ENCODE measurements at regions not wholly inside any gene's neighbourhood (a gene's known extent, or its start where the extent isn't known, plus 50 kb on each side); places are given as distances from the start of the nearest gene placed in this dataset.

- Histone ChIP-seq H3K4me3 (ENCODE audit: insufficient read depth, low read depth, low read length, poor library complexity, severe bottlenecking) (no peak overlapping the region), H3K27me3 (replicated peaks; ENCODE audit: control insufficient read depth, insufficient read depth, low read length, poor library complexity, severe bottlenecking) (no peaks in the 10 kb centered on the region), H3K27ac (ENCODE audit: insufficient read depth, low read length, poor library complexity, severe bottlenecking) (no peak overlapping the region), H3K4me1 (ENCODE audit: control insufficient read depth, insufficient read depth, low read length, poor library complexity, severe bottlenecking) (peaks cover 14% of the 10 kb centered on the region), H3K9me3 (ENCODE audit: control insufficient read depth, low read length) (no peaks in the 10 kb centered on the region), H3K36me3 (ENCODE audit: control insufficient read depth, insufficient read depth, low read length) (no peaks in the 10 kb centered on the region)
- no peak for DNase-seq
These were observed 213.1 kb downstream of the RPLP1 start for GRCh38 chr15:69665641-69666111.

- no peak for DNase-seq
- Histone ChIP-seq H3K27me3 (replicated peaks; ENCODE audit: control insufficient read depth, insufficient read depth, low read length, poor library complexity, severe bottlenecking) (no peaks in the 10 kb centered on the region), H3K36me3 (ENCODE audit: control insufficient read depth, insufficient read depth, low read length) (no peaks in the 10 kb centered on the region), H3K4me1 (ENCODE audit: control insufficient read depth, insufficient read depth, low read length, poor library complexity, severe bottlenecking) (peaks cover 14% of the 10 kb centered on the region), H3K4me3 (ENCODE audit: insufficient read depth, low read depth, low read length, poor library complexity, severe bottlenecking) (no peak overlapping the region), H3K9me3 (ENCODE audit: control insufficient read depth, low read length) (no peaks in the 10 kb centered on the region), H3K27ac (ENCODE audit: insufficient read depth, low read length, poor library complexity, severe bottlenecking) (no peak overlapping the region)
These were observed 213.8 kb downstream of the RPLP1 start for GRCh38 chr15:69666441-69666882.

- Histone ChIP-seq H3K36me3 (ENCODE audit: control insufficient read depth, insufficient read depth, low read length) (no peaks in the 10 kb centered on the region), H3K9me3 (ENCODE audit: control insufficient read depth, low read length) (no peaks in the 10 kb centered on the region), H3K4me1 (ENCODE audit: control insufficient read depth, insufficient read depth, low read length, poor library complexity, severe bottlenecking) (peaks cover 14% of the 10 kb centered on the region), H3K27me3 (replicated peaks; ENCODE audit: control insufficient read depth, insufficient read depth, low read length, poor library complexity, severe bottlenecking) (no peaks in the 10 kb centered on the region), H3K4me3 (ENCODE audit: insufficient read depth, low read depth, low read length, poor library complexity, severe bottlenecking) (no peak overlapping the region), H3K27ac (ENCODE audit: insufficient read depth, low read length, poor library complexity, severe bottlenecking) (no peak overlapping the region)
- no peak for DNase-seq
These were observed 214.5 kb downstream of the RPLP1 start for GRCh38 chr15:69666921-69667811.

GRCh38 chr15:69668039-69668705 is 215.6 kb downstream of the RPLP1 start:
- Histone ChIP-seq H3K36me3 (ENCODE audit: control insufficient read depth, insufficient read depth, low read length) (no peaks in the 10 kb centered on the region), H3K27ac (ENCODE audit: insufficient read depth, low read length, poor library complexity, severe bottlenecking) (no peak overlapping the region), H3K27me3 (replicated peaks; ENCODE audit: control insufficient read depth, insufficient read depth, low read length, poor library complexity, severe bottlenecking) (no peaks in the 10 kb centered on the region), H3K4me1 (ENCODE audit: control insufficient read depth, insufficient read depth, low read length, poor library complexity, severe bottlenecking) (peaks cover 14% of the 10 kb centered on the region), H3K4me3 (ENCODE audit: insufficient read depth, low read depth, low read length, poor library complexity, severe bottlenecking) (no peak overlapping the region), H3K9me3 (ENCODE audit: control insufficient read depth, low read length) (no peaks in the 10 kb centered on the region)
- no peak for DNase-seq

GRCh38 chr15:69668963-69669362 is 216.3 kb downstream of the RPLP1 start:
- no peak overlapping the region for H3K27ac ChIP-seq (ENCODE audit: insufficient read depth, low read length, poor library complexity, severe bottlenecking)
- peaks cover 14% of the 10 kb centered on the region for H3K4me1 ChIP-seq (ENCODE audit: control insufficient read depth, insufficient read depth, low read length, poor library complexity, severe bottlenecking)

GRCh38 chr15:69669446-69669845 is 216.8 kb downstream of the RPLP1 start:
- H3K9me3 ChIP-seq (ENCODE audit: control insufficient read depth, low read length) = no peaks in the 10 kb centered on the region
- no peak for DNase-seq
- H3K27me3 ChIP-seq (replicated peaks; ENCODE audit: control insufficient read depth, insufficient read depth, low read length, poor library complexity, severe bottlenecking) = no peaks in the 10 kb centered on the region
- no peaks in the 10 kb centered on the region for H3K36me3 ChIP-seq (ENCODE audit: control insufficient read depth, insufficient read depth, low read length)
- no peak overlapping the region for H3K4me3 ChIP-seq (ENCODE audit: insufficient read depth, low read depth, low read length, poor library complexity, severe bottlenecking)
- peaks cover 14% of the 10 kb centered on the region for H3K4me1 ChIP-seq (ENCODE audit: control insufficient read depth, insufficient read depth, low read length, poor library complexity, severe bottlenecking)
- H3K27ac ChIP-seq (ENCODE audit: insufficient read depth, low read length, poor library complexity, severe bottlenecking) = no peak overlapping the region

More at GRCh38 chr15:69668963-69669362, 216.3 kb downstream of the RPLP1 start:
- no peak for DNase-seq
- H3K4me3 ChIP-seq (ENCODE audit: insufficient read depth, low read depth, low read length, poor library complexity, severe bottlenecking) = no peak overlapping the region
- H3K9me3 ChIP-seq (ENCODE audit: control insufficient read depth, low read length) = no peaks in the 10 kb centered on the region
- no peaks in the 10 kb centered on the region for H3K27me3 ChIP-seq (replicated peaks; ENCODE audit: control insufficient read depth, insufficient read depth, low read length, poor library complexity, severe bottlenecking)
- no peaks in the 10 kb centered on the region for H3K36me3 ChIP-seq (ENCODE audit: control insufficient read depth, insufficient read depth, low read length)

- Histone ChIP-seq H3K4me3 (ENCODE audit: insufficient read depth, low read depth, low read length, poor library complexity, severe bottlenecking) (no peak overlapping the region), H3K36me3 (ENCODE audit: control insufficient read depth, insufficient read depth, low read length) (no peaks in the 10 kb centered on the region), H3K27me3 (replicated peaks; ENCODE audit: control insufficient read depth, insufficient read depth, low read length, poor library complexity, severe bottlenecking) (no peaks in the 10 kb centered on the region), H3K9me3 (ENCODE audit: control insufficient read depth, low read length) (no peaks in the 10 kb centered on the region), H3K27ac (ENCODE audit: insufficient read depth, low read length, poor library complexity, severe bottlenecking) (no peak overlapping the region), H3K4me1 (ENCODE audit: control insufficient read depth, insufficient read depth, low read length, poor library complexity, severe bottlenecking) (peaks cover 11% of the 10 kb centered on the region)
- no peak for DNase-seq
These were observed 220.8 kb downstream of the RPLP1 start for GRCh38 chr15:69673291-69673881.

- Histone ChIP-seq H3K4me1 (ENCODE audit: control insufficient read depth, insufficient read depth, low read length, poor library complexity, severe bottlenecking) (no peaks in the 10 kb centered on the region), H3K27me3 (replicated peaks; ENCODE audit: control insufficient read depth, insufficient read depth, low read length, poor library complexity, severe bottlenecking) (no peaks in the 10 kb centered on the region), H3K9me3 (ENCODE audit: control insufficient read depth, low read length) (no peaks in the 10 kb centered on the region), H3K4me3 (ENCODE audit: insufficient read depth, low read depth, low read length, poor library complexity, severe bottlenecking) (no peak overlapping the region), H3K36me3 (ENCODE audit: control insufficient read depth, insufficient read depth, low read length) (no peaks in the 10 kb centered on the region), H3K27ac (ENCODE audit: insufficient read depth, low read length, poor library complexity, severe bottlenecking) (no peak overlapping the region)
- DNase-seq = no peak
These were observed 223.1 kb downstream of the RPLP1 start for GRCh38 chr15:69675731-69676130.

- no peaks in the 10 kb centered on the region for H3K36me3 ChIP-seq (ENCODE audit: control insufficient read depth, insufficient read depth, low read length)
- no peak overlapping the region for H3K4me3 ChIP-seq (ENCODE audit: insufficient read depth, low read depth, low read length, poor library complexity, severe bottlenecking)
- H3K27ac ChIP-seq (ENCODE audit: insufficient read depth, low read length, poor library complexity, severe bottlenecking) = no peak overlapping the region
- H3K27me3 ChIP-seq (replicated peaks; ENCODE audit: control insufficient read depth, insufficient read depth, low read length, poor library complexity, severe bottlenecking) = no peaks in the 10 kb centered on the region
- H3K4me1 ChIP-seq (ENCODE audit: control insufficient read depth, insufficient read depth, low read length, poor library complexity, severe bottlenecking) = no peaks in the 10 kb centered on the region
- DNase-seq = no peak
- no peaks in the 10 kb centered on the region for H3K9me3 ChIP-seq (ENCODE audit: control insufficient read depth, low read length)
These were observed 224.8 kb downstream of the RPLP1 start for GRCh38 chr15:69677403-69677802.
